Psoas muscle (tissue), 7 donors: ENCODE measurements at regions not wholly inside any gene's neighbourhood (a gene's known extent, or its start where the extent isn't known, plus 50 kb on each side); places are given as distances from the start of the nearest gene placed in this dataset.

Experiments
- ATAC-seq, 4 donors: fragments of 200-7000 bp; cut with Tn5 transposase; one replicate each; pipeline ENCODE4 v1.9.1; 2020; ENCODE audit warnings: moderate library complexity in 3 of 4, mild to moderate bottlenecking in 2 of 4
- DNase-seq, 2 donors: peaks; one replicate each; pipeline ENCODE4 v3.0.0-alpha.2; 2020
- H3K27ac ChIP-seq: fragments of 200-600 bp; one replicate; pipeline ENCODE4 v1.8.0; 2022
- H3K27me3 ChIP-seq, 3 donors: fragments of 200-600 bp in 1 of 3; one replicate each; pipeline versions ENCODE4 v1.6.1 to v1.8.0; 2013 to 2022; ENCODE audit warnings: low read length in 2 of 3, mild to moderate bottlenecking in 2 of 3, moderate library complexity in 1 of 3; ENCODE audit not compliant: insufficient read depth in 3 of 3
- H3K36me3 ChIP-seq, 2 donors: fragments of 200-600 bp in 1 of 2; one replicate each; pipeline versions ENCODE4 v1.6.1 to v1.8.0; 2013 to 2022; ENCODE audit warnings: low read depth in 1 of 2, mild to moderate bottlenecking in 1 of 2, moderate library complexity in 1 of 2; ENCODE audit not compliant: insufficient read depth in 1 of 2
- H3K4me1 ChIP-seq: fragments of 200-600 bp; one replicate; pipeline ENCODE4 v1.8.0; 2022
- H3K4me3 ChIP-seq: fragments of 200-600 bp; one replicate; pipeline ENCODE4 v1.8.0; 2022; ENCODE audit warnings: mild to moderate bottlenecking
- H3K9me3 ChIP-seq: fragments of 200-600 bp; one replicate; pipeline ENCODE4 v1.8.0; 2022
- WGBS, 3 donors: extraction: QIAGEN DNeasy Blood & Tissue Kit; methylation state at CpG; one replicate each; pipeline versions ENCODE4 v1.1.6 to v1.1.7; 2013; 5-methylcytosine and 5-hydroxymethylcytosine counted together
- intact Hi-C, 2 donors: fragments of 100-400 bp; cut with DNase I; formaldehyde crosslinking; loops; one replicate each; pipeline versions ENCODE4 v1.11.0 to v1.14.2; 2022
- TF ChIP-seq, protein P1 (sequence below): fragments of 200-600 bp; IDR thresholded peaks from one replicate; pipeline ENCODE4 v1.8.0; 2022; ENCODE audit warnings: antibody characterized with exemption
- donor health status: healthy with polysubstance abuse.
- donor health status: DM: no; HTN: no; CAD: no; lungs with moderate emphysema.
- donor health status: Bipolar disorder and iron deficiency.
- donor health status: healthy.
- donor health status: DM: yes; HTN: yes; CAD: no.
- donor health status: DM: no; HTN: no; CAD: no.
- donor health status: DM: yes; HTN: yes; CAD: no.

DNA sequence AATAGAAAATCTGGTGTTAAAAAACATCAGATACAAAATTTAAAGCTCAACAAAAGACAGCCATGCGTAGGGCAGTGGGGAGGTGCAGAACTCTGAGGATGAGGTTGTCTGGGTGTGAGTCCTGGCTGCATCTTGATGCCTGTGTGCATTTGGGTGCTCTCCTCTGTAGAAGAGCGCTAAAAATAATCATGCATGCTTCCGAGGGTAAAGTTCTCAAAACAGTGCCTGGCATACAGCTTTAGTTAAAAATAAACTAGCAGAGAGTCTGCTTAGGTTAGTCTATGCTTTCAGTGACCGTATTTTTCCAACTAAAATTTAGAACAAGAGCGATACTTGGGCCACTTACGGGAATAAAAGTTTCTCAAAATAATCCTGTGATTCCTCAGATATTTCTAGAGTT lies 55.5 kb upstream of the SPATA31C2 start:
- Histone ChIP-seq H3K27ac (no peak overlapping the region), H3K4me3 (no peak overlapping the region), H3K36me3 (no peaks in the 10 kb centered on the region), H3K27me3 (no peaks in the 10 kb centered on the region), H3K4me1 (peaks cover 3% of the 10 kb centered on the region), H3K9me3 (no peaks in the 10 kb centered on the region)
- WGBS, 3 donors = 30 to 53% (median 46%) methylated on average over 6 of the region's 6 CpGs
- DNase-seq = no peak
- intact Hi-C loops = no loop called here
- TF ChIP-seq, protein P1, sequence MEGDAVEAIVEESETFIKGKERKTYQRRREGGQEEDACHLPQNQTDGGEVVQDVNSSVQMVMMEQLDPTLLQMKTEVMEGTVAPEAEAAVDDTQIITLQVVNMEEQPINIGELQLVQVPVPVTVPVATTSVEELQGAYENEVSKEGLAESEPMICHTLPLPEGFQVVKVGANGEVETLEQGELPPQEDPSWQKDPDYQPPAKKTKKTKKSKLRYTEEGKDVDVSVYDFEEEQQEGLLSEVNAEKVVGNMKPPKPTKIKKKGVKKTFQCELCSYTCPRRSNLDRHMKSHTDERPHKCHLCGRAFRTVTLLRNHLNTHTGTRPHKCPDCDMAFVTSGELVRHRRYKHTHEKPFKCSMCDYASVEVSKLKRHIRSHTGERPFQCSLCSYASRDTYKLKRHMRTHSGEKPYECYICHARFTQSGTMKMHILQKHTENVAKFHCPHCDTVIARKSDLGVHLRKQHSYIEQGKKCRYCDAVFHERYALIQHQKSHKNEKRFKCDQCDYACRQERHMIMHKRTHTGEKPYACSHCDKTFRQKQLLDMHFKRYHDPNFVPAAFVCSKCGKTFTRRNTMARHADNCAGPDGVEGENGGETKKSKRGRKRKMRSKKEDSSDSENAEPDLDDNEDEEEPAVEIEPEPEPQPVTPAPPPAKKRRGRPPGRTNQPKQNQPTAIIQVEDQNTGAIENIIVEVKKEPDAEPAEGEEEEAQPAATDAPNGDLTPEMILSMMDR = no peak
- no peak for ATAC-seq

DNA sequence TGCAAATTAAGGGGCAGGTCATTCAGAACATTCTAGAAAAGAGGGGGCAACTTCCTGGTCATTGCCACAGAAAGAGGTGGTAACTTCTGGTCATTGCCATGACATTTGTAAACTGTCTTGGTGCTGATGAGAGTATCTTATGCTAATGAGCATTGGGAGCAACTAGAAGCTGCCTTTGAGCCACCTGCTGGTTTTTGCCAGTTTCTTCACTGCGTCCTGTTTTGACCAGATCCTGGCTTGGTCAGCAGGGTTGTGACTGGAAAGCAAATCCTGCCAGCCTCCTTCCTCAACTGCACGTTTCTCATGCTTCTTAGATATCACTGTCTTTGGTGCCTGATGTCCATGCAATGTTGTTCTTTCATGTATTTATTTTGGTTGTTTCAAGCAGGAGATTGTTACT lies 53.2 kb upstream of the SPATA31C2 start:
- Histone ChIP-seq H3K4me1 (no peaks in the 10 kb centered on the region), H3K36me3 (no peaks in the 10 kb centered on the region), H3K9me3 (no peaks in the 10 kb centered on the region), H3K4me3 (no peak overlapping the region), H3K27me3 (no peaks in the 10 kb centered on the region), H3K27ac (no peak overlapping the region)
- no peak for ATAC-seq
- DNase-seq = no peak
- intact Hi-C loops = no loop called here
- WGBS, 3 donors = 30 to 43% (median 37%) methylated on average over 2 of the region's 2 CpGs
- TF ChIP-seq, protein P1 = no peak

DNA sequence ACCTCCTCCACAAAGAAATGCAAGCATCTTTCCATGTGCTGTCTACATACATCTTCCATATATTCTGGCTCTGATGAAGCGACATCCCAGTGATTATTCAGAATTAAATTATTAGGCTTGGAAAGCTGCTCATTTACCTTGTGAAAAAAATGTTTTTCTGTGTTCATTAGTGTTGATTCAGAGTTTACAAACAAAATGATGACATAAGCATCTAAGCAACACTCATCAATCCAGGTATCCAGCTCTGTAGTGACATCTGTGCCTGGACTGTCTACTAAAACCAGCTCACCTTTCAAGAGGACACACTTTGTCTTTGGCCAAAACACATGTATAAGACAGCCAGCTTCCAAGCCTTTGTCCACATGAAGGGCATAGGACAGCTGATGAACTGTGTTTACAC lies 51.1 kb upstream of the SPATA31C2 start:
- TF ChIP-seq, protein P1 = no peak
- H3K27ac ChIP-seq = no peak overlapping the region
- no peaks in the 10 kb centered on the region for H3K9me3 ChIP-seq
- 83 to 97% (median 94%) methylated on average over 1 of the region's 1 CpG for WGBS, 3 donors
- intact Hi-C loops = no loop called here
- H3K4me1 ChIP-seq = no peaks in the 10 kb centered on the region
- no peak for DNase-seq
- no peaks in the 10 kb centered on the region for H3K27me3 ChIP-seq
- ATAC-seq = no peak
- H3K4me3 ChIP-seq = no peak overlapping the region
- no peaks in the 10 kb centered on the region for H3K36me3 ChIP-seq
